GM18498 (cell line): ENCODE measurements at regions not wholly inside any gene's neighbourhood (a gene's known extent, or its start where the extent isn't known, plus 50 kb on each side); places are given as distances from the start of the nearest gene placed in this dataset.
"Not testable (repeated sequence)": the region's sequence is repeated elsewhere in the genome, so short reads cannot be mapped to it uniquely, and the experiment has no call there.

Experiments used
- ATAC-seq: cut with Tn5 transposase; IDR thresholded peaks from one replicate; pipeline ENCODE4 v1.9.1; 2021; ENCODE audit warnings: mild to moderate bottlenecking, moderate library complexity; ENCODE audit not compliant: unreplicated experiment

- no peak for ATAC-seq
Observed at GRCh38 chr7:16933296-16934279, 51.8 kb upstream of the AGR3 start.

- no peak for ATAC-seq
Observed at GRCh38 chr7:16934722-16935340, 53.0 kb upstream of the AGR3 start.

- no peak for ATAC-seq
Observed at GRCh38 chr7:16935341-16935735, 53.6 kb upstream of the AGR3 start.

GRCh38 chr7:16936626-16937422 is 55.0 kb upstream of the AGR3 start:
- no peak for ATAC-seq

- ATAC-seq, result no peak
Observed at GRCh38 chr7:16939161-16939560, 57.4 kb upstream of the AGR3 start.

- ATAC-seq, result no peak
Observed at GRCh38 chr7:16940776-16941175, 59.0 kb upstream of the AGR3 start.

GRCh38 chr7:16942929-16943509 is 61.2 kb upstream of the AGR3 start:
- ATAC-seq, result no peak

GRCh38 chr7:16944936-16945335 is 63.2 kb upstream of the AGR3 start:
- ATAC-seq, result no peak

GRCh38 chr7:16945372-16945771 is 63.6 kb upstream of the AGR3 start:
- ATAC-seq, result no peak

GRCh38 chr7:16948110-16948509 is 66.3 kb upstream of the AGR3 start:
- not testable (repeated sequence) for ATAC-seq

- no peak for ATAC-seq
Observed at GRCh38 chr7:16951483-16952080, 69.8 kb upstream of the AGR3 start.

- ATAC-seq, result no peak
Observed at GRCh38 chr7:16954321-16954720, 72.5 kb upstream of the AGR3 start.

- no peak for ATAC-seq
Observed at GRCh38 chr7:16958724-16959123, 76.9 kb upstream of the AGR3 start.

- no peak for ATAC-seq
Observed at GRCh38 chr7:16960337-16960965, 78.7 kb upstream of the AGR3 start.

GRCh38 chr7:16961641-16962040 is 79.9 kb upstream of the AGR3 start:
- no peak for ATAC-seq

GRCh38 chr7:16963044-16963443 is 81.3 kb upstream of the AGR3 start:
- ATAC-seq, result no peak

- not testable (repeated sequence) for ATAC-seq
Observed at GRCh38 chr7:16965697-16966096, 83.9 kb upstream of the AGR3 start.

GRCh38 chr7:16967300-16967811 is 85.6 kb upstream of the AGR3 start:
- no peak for ATAC-seq

GRCh38 chr7:16970732-16971482 is 89.1 kb upstream of the AGR3 start:
- ATAC-seq, result no peak
